ENCODE measurements at regions not wholly inside any gene's neighbourhood (a gene's known extent, or its start where the extent isn't known, plus 50 kb on each side); places are given as distances from the start of the nearest gene placed in this dataset.

DNA sequence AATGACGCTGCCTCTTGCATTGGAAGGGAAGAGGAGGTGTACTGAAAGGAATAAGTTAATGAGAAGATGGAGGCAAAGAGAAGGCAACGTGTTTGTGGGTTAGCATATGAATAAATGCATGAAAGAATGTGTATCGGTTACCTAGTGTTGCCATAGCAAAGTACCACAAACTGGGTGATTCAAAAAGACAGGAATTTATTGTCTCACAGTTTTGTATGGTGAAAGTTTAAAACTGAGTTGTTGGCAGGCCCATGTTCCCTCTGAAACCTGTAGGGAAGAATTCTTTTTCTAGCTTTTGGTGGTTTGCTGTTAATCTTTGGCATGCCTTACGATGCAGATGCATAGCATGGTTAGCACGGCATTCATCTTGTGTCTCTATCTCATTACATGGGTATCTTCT is 729.9 kb downstream of the MECOM start:
- TF ChIP-seq CTCF (IDR thresholded peaks at IDR 0.05; ENCODE audit: borderline replicate concordance, extremely low read depth, low read length, poor library complexity, severe bottlenecking): no peak
- TF ChIP-seq EZH2 (IDR thresholded peaks at IDR 0.05; ENCODE audit: borderline replicate concordance, low read depth, low read length, severe bottlenecking): no peak
